B cell (primary cell): ENCODE measurements at regions not wholly inside any gene's neighbourhood (a gene's known extent, or its start where the extent isn't known, plus 50 kb on each side); places are given as distances from the start of the nearest gene placed in this dataset.

ENCODE experiments used
- CTCF ChIP-seq: fragments of 200-600 bp; IDR thresholded peaks from one replicate; pipeline ENCODE4 v1.8.0; 2022; ENCODE audit warnings: antibody characterized with exemption, mild to moderate bottlenecking
- EZH2 ChIP-seq: IDR thresholded peaks from 2 replicates; pipeline ENCODE4 v1.6.1; 2012; ENCODE audit warnings: borderline replicate concordance, low read depth, mild to moderate bottlenecking, moderate library complexity, low read length; ENCODE audit not compliant: insufficient read depth, poor library complexity, severe bottlenecking

- no peak for TF ChIP-seq CTCF
- TF ChIP-seq EZH2 = no peak
Measured at GRCh38 chr3:118675305-118675704, 359.3 kb downstream of the IGSF11 start.
